HCT116 (cell line): ENCODE measurements at regions not wholly inside any gene's neighbourhood (a gene's known extent, or its start where the extent isn't known, plus 50 kb on each side); places are given as distances from the start of the nearest gene placed in this dataset.
"Not testable (repeated sequence)": the region's sequence is repeated elsewhere in the genome, so short reads cannot be mapped to it uniquely, and the experiment has no call there.

Source experiments
- CBX3 ChIP-seq: IDR thresholded peaks from 2 replicates; pipeline ENCODE4 v1.6.1; 2012; ENCODE audit warnings: low read depth
- EZH2 ChIP-seq: fragments of 200-600 bp; sonication (generic); IDR thresholded peaks from 2 replicates; pipeline ENCODE4 v1.6.1; 2017; ENCODE audit warnings: antibody characterized with exemption, mixed run types
- EZH2phosphoT487 ChIP-seq: fragments of 200-600 bp; IDR thresholded peaks from 2 replicates; pipeline ENCODE4 v1.6.1; 2018; ENCODE audit warnings: antibody characterized with exemption, borderline replicate concordance
- FOSL1 ChIP-seq: IDR thresholded peaks from 2 replicates; pipeline ENCODE4 v1.6.1; 2012; ENCODE audit warnings: low read depth
- JUND ChIP-seq: IDR thresholded peaks from 2 replicates; pipeline ENCODE4 v1.6.1; 2012
- POLR2A ChIP-seq: IDR thresholded peaks from 2 replicates; pipeline ENCODE4 v1.7.0; 2011; ENCODE audit warnings: borderline replicate concordance; ENCODE audit not compliant: insufficient read depth, insufficient read length; ENCODE audit errors: extremely low read depth
- POLR2AphosphoS5 ChIP-seq: IDR thresholded peaks from 2 replicates; pipeline ENCODE4 v1.6.1; 2011; ENCODE audit warnings: mild to moderate bottlenecking, low read depth, low read length, moderate library complexity
- RAD21 ChIP-seq: IDR thresholded peaks from 2 replicates; pipeline ENCODE4 v1.6.1; 2012; ENCODE audit warnings: low read depth, mild to moderate bottlenecking
- ZNF274 ChIP-seq: fragments of 200-500 bp; sonication (Bioruptor generic); IDR thresholded peaks from 2 replicates; pipeline ENCODE4 v1.6.1; 2014; ENCODE audit warnings: mild to moderate bottlenecking, low read depth, low read length, inconsistent platforms
- TF ChIP-seq, protein P1 (sequence below), 3 experiments: fragments of 200-600 bp in 1 of 3; sonication (generic) in 1 of 3; IDR thresholded peaks in 2 of 3; conservative IDR thresholded peaks in 1 of 3; 2 replicates each; pipeline ENCODE4 v1.5.1; 2012 to 2017; ENCODE audit warnings: low read depth in 2 of 3, low read length in 2 of 3, antibody characterized with exemption in 1 of 3, borderline replicate concordance in 1 of 3, control low read depth in 1 of 3, mild to moderate bottlenecking in 1 of 3, mixed read lengths in 1 of 3, mixed run types in 1 of 3, moderate library complexity in 1 of 3; ENCODE audit not compliant: insufficient read depth in 1 of 3

DNA sequence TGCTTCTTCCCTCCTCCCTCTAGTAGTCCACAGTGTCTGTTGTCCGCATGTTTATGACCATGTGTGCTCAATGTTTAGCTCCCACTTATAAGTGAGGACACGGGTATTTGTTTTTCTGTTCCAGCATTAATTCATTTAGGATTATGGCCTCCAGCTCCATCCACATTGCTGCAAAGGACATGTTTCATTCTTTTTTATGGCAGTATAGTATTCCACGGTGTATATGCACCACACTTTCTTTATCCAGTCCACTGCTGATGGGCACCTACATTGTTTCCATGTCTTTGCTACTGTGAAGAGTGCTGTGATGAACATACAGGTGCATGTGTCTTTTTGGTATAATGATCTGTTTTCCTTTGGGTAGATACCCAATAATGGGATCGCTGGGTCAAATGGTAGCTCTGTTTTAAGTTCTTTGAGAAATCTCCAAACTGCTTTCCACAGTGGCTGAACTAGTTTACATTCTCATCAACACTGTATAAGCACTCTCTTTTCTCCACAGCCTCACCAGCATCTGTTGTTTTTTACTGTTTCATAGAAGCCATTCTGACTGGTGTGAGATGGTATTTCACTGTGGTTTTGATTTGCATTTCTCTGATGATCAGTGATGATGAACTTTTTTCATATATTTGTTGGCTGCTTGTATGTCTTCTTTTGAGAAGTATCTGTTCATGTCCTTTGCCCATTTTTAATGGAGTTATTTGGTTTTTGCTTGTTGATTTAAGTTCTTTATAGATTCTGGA is 63.0 kb upstream of the SLC22A16 start:
- TF ChIP-seq, protein P1, sequence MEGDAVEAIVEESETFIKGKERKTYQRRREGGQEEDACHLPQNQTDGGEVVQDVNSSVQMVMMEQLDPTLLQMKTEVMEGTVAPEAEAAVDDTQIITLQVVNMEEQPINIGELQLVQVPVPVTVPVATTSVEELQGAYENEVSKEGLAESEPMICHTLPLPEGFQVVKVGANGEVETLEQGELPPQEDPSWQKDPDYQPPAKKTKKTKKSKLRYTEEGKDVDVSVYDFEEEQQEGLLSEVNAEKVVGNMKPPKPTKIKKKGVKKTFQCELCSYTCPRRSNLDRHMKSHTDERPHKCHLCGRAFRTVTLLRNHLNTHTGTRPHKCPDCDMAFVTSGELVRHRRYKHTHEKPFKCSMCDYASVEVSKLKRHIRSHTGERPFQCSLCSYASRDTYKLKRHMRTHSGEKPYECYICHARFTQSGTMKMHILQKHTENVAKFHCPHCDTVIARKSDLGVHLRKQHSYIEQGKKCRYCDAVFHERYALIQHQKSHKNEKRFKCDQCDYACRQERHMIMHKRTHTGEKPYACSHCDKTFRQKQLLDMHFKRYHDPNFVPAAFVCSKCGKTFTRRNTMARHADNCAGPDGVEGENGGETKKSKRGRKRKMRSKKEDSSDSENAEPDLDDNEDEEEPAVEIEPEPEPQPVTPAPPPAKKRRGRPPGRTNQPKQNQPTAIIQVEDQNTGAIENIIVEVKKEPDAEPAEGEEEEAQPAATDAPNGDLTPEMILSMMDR (IDR thresholded peaks at IDR 0.05 in 2 of 3, conservative IDR thresholded peaks at IDR 0.05 in 1 of 3; ENCODE audit: borderline replicate concordance in 1 of 3, insufficient read depth in 1 of 3, low read depth in 2 of 3, low read length in 2 of 3), result not testable (repeated sequence)
- not testable (repeated sequence) for TF ChIP-seq EZH2, FOSL1, POLR2A, CBX3, JUND, RAD21, ZNF274, EZH2phosphoT487, POLR2AphosphoS5
